ENCODE measurements at regions not wholly inside any gene's neighbourhood (a gene's known extent, or its start where the extent isn't known, plus 50 kb on each side); places are given as distances from the start of the nearest gene placed in this dataset.
A peak's percentile ranks its signal among the peaks of the same experiment; 100 is the strongest.

- Mint-ChIP-seq H3K27ac (no peak overlapping the region), H3K4me1 (ENCODE audit: low read depth in 2 of 2) (peaks cover 17 to 27% of the 10 kb centered on the region in 2 donors), H3K36me3 (ENCODE audit: insufficient read depth) (peaks cover 3% of the 10 kb centered on the region), H3K27me3 (no peaks in the 10 kb centered on the region), H3K4me3 (no peak overlapping the region), H3K9me3 (no peaks in the 10 kb centered on the region)
- DNase-seq = no peak
- ATAC-seq (replicated peaks) = no peak
These were observed 123.4 kb upstream of the IRF2BP2 start for GRCh38 chr1:234733427-234733826.

GRCh38 chr1:234732671-234733390 is 122.9 kb upstream of the IRF2BP2 start:
- H3K27me3 Mint-ChIP-seq = no peaks in the 10 kb centered on the region
- H3K4me1 Mint-ChIP-seq (ENCODE audit: low read depth in 2 of 2) = peaks cover 17 to 28% of the 10 kb centered on the region in 2 donors
- DNase-seq (no peak), ATAC-seq (replicated peaks) (no peak)
- no peaks in the 10 kb centered on the region for H3K9me3 Mint-ChIP-seq
- peaks cover 3% of the 10 kb centered on the region for H3K36me3 Mint-ChIP-seq (ENCODE audit: insufficient read depth)
- no peak overlapping the region for H3K4me3 Mint-ChIP-seq
- no peak overlapping the region for H3K27ac Mint-ChIP-seq

GRCh38 chr1:234732260-234732659 is 122.3 kb upstream of the IRF2BP2 start:
- no peak for ATAC-seq (replicated peaks)
- Mint-ChIP-seq H3K27me3 (no peaks in the 10 kb centered on the region), H3K36me3 (ENCODE audit: insufficient read depth) (peaks cover 3% of the 10 kb centered on the region), H3K9me3 (no peaks in the 10 kb centered on the region), H3K4me3 (no peak overlapping the region), H3K27ac (peak overlapping the region; percentile 11 to 84), H3K4me1 (ENCODE audit: low read depth in 2 of 2) (peaks cover 17 to 28% of the 10 kb centered on the region in 2 donors)
- DNase-seq = no peak

- H3K4me3 Mint-ChIP-seq = peak overlapping the region; percentile 43 to 61
- H3K36me3 Mint-ChIP-seq (ENCODE audit: insufficient read depth) = peaks cover 4% of the 10 kb centered on the region
- peak; percentile 28 for ATAC-seq (replicated peaks)
- H3K9me3 Mint-ChIP-seq = no peaks in the 10 kb centered on the region
- DNase-seq = no peak
- no peaks in the 10 kb centered on the region for H3K27me3 Mint-ChIP-seq
- H3K27ac Mint-ChIP-seq = peak overlapping the region; percentile 72 to 84
- peaks cover 17 to 28% of the 10 kb centered on the region in 2 donors for H3K4me1 Mint-ChIP-seq (ENCODE audit: low read depth in 2 of 2)
These were observed 121.6 kb upstream of the IRF2BP2 start for GRCh38 chr1:234731569-234732085.

GRCh38 chr1:234730770-234731568 is 121.0 kb upstream of the IRF2BP2 start:
- H3K4me1 Mint-ChIP-seq (ENCODE audit: low read depth in 2 of 2) = peaks cover 17 to 29% of the 10 kb centered on the region in 2 donors
- peak; percentile 73 for ATAC-seq (replicated peaks)
- H3K9me3 Mint-ChIP-seq = no peaks in the 10 kb centered on the region

GRCh38 chr1:234730475-234730769 is 120.4 kb upstream of the IRF2BP2 start:
- ATAC-seq (replicated peaks) (no peak), DNase-seq (no peak)
- Mint-ChIP-seq H3K36me3 (ENCODE audit: insufficient read depth) (peaks cover 8% of the 10 kb centered on the region), H3K9me3 (no peaks in the 10 kb centered on the region), H3K4me1 (ENCODE audit: low read depth in 2 of 2) (peaks cover 23 to 34% of the 10 kb centered on the region in 2 donors), H3K27me3 (no peaks in the 10 kb centered on the region), H3K4me3 (no peak overlapping the region), H3K27ac (peak overlapping the region; percentile 72 to 84)

More at GRCh38 chr1:234730770-234731568, 121.0 kb upstream of the IRF2BP2 start:
- H3K36me3 Mint-ChIP-seq (ENCODE audit: insufficient read depth) = peaks cover 8% of the 10 kb centered on the region
- peak in 2 of 3 experiments; percentile 6 to 11 for DNase-seq
- peak overlapping the region; percentile 43 to 61 for H3K4me3 Mint-ChIP-seq
- H3K27ac Mint-ChIP-seq = peak overlapping the region; percentile 72 to 84
- H3K27me3 Mint-ChIP-seq = no peaks in the 10 kb centered on the region

- ATAC-seq (replicated peaks) = no peak
- Mint-ChIP-seq H3K9me3 (no peaks in the 10 kb centered on the region), H3K4me1 (ENCODE audit: low read depth in 2 of 2) (peaks cover 29 to 40% of the 10 kb centered on the region in 2 donors), H3K27ac (no peak overlapping the region), H3K36me3 (ENCODE audit: insufficient read depth) (peaks cover 13% of the 10 kb centered on the region), H3K4me3 (no peak overlapping the region), H3K27me3 (no peaks in the 10 kb centered on the region)
- no peak for DNase-seq
These were observed 119.8 kb upstream of the IRF2BP2 start for GRCh38 chr1:234729561-234730474.

- ATAC-seq (replicated peaks) = no peak
- peaks cover 24% of the 10 kb centered on the region for H3K36me3 Mint-ChIP-seq (ENCODE audit: insufficient read depth)
- H3K27ac Mint-ChIP-seq = no peak overlapping the region
- no peaks in the 10 kb centered on the region for H3K27me3 Mint-ChIP-seq
- no peak for DNase-seq
- H3K9me3 Mint-ChIP-seq = no peaks in the 10 kb centered on the region
- peaks cover 39 to 48% of the 10 kb centered on the region in 2 donors for H3K4me1 Mint-ChIP-seq (ENCODE audit: low read depth in 2 of 2)
- H3K4me3 Mint-ChIP-seq = no peak overlapping the region
These were observed 118.8 kb upstream of the IRF2BP2 start for GRCh38 chr1:234728740-234729139.

GRCh38 chr1:234727018-234727940 is 117.3 kb upstream of the IRF2BP2 start:
- no peak for ATAC-seq (replicated peaks)
- H3K36me3 Mint-ChIP-seq (ENCODE audit: insufficient read depth) = peaks cover 30% of the 10 kb centered on the region
- H3K4me3 Mint-ChIP-seq = no peak overlapping the region
- H3K27me3 Mint-ChIP-seq = no peaks in the 10 kb centered on the region
- H3K4me1 Mint-ChIP-seq (ENCODE audit: low read depth in 2 of 2) = peaks cover 52 to 55% of the 10 kb centered on the region in 2 donors
- no peak for DNase-seq
- H3K9me3 Mint-ChIP-seq = no peaks in the 10 kb centered on the region
- H3K27ac Mint-ChIP-seq = peak overlapping the region; percentile 94 to 98

GRCh38 chr1:234726359-234726943 is 116.5 kb upstream of the IRF2BP2 start:
- H3K4me3 Mint-ChIP-seq = no peak overlapping the region
- DNase-seq (no peak), ATAC-seq (replicated peaks) (no peak)
- no peaks in the 10 kb centered on the region for H3K9me3 Mint-ChIP-seq
- H3K36me3 Mint-ChIP-seq (ENCODE audit: insufficient read depth) = peaks cover 29% of the 10 kb centered on the region
- H3K27me3 Mint-ChIP-seq = no peaks in the 10 kb centered on the region
- peak overlapping the region; percentile 94 to 98 for H3K27ac Mint-ChIP-seq
- H3K4me1 Mint-ChIP-seq (ENCODE audit: low read depth in 2 of 2) = peaks cover 47 to 48% of the 10 kb centered on the region in 2 donors

GRCh38 chr1:234725177-234726132 is 115.5 kb upstream of the IRF2BP2 start:
- Mint-ChIP-seq H3K4me1 (ENCODE audit: low read depth in 2 of 2) (peaks cover 38 to 40% of the 10 kb centered on the region in 2 donors), H3K27ac (peak overlapping the region; percentile 94 to 98), H3K4me3 (peak overlapping the region; percentile 65 to 81), H3K27me3 (no peaks in the 10 kb centered on the region), H3K9me3 (no peaks in the 10 kb centered on the region), H3K36me3 (ENCODE audit: insufficient read depth) (peaks cover 27% of the 10 kb centered on the region)
- ATAC-seq (replicated peaks) (no peak), DNase-seq (peak; percentile 14 to 33 (median 27))

All from effector memory CD8-positive, alpha-beta T cell (primary cell).